ENCODE measurements at regions not wholly inside any gene's neighbourhood (a gene's known extent, or its start where the extent isn't known, plus 50 kb on each side); places are given as distances from the start of the nearest gene placed in this dataset.

- no peak for TF ChIP-seq GATA2 (IDR thresholded peaks at IDR 0.05; ENCODE audit: low read depth, low read length)
- TF ChIP-seq GATA3 (IDR thresholded peaks at IDR 0.05; ENCODE audit: low read depth, low read length) = no peak
Measured at GRCh38 chr9:26371236-26371635, 521.4 kb downstream of the CAAP1 start.
